ENCODE measurements at regions not wholly inside any gene's neighbourhood (a gene's known extent, or its start where the extent isn't known, plus 50 kb on each side); places are given as distances from the start of the nearest gene placed in this dataset.

GRCh38 chr7:120163449-120163848 is 109.5 kb upstream of the KCND2 start:
- ChIA-PET POLR2A (ENCODE audit: unreplicated experiment) (no interaction called here), CTCF (no interaction called here)
- H4K20me1 ChIP-seq (ENCODE audit: insufficient read depth), result no peaks in the 10 kb centered on the region
- no peaks in the 10 kb centered on the region for H3K4me1 ChIP-seq (replicated peaks; ENCODE audit: insufficient read depth)
- H3K4me3 ChIP-seq, result no peak overlapping the region
- no peak for DNase-seq
- H3K9me3 ChIP-seq (ENCODE audit: insufficient read depth, low read depth), result no peaks in the 10 kb centered on the region; the same call in 1 of the 2 replicates
- no peaks in the 10 kb centered on the region for H3K9me2 ChIP-seq (ENCODE audit: insufficient read depth)
- no peaks in the 10 kb centered on the region for H3K36me3 ChIP-seq (ENCODE audit: low read depth)
- H3F3A ChIP-seq (ENCODE audit: insufficient read depth, low read depth), result no peaks in the 10 kb centered on the region
- no peak overlapping the region for H3K4me2 ChIP-seq
- no peak overlapping the region for H2AFZ ChIP-seq
- TF ChIP-seq EZH2 (IDR thresholded peaks at IDR 0.05; ENCODE audit: low read depth) (no peak), CTCF (conservative IDR thresholded peaks at IDR 0.05) (no peak)
- intact Hi-C loops (cut with micrococcal nuclease; ENCODE audit: unreplicated experiment), result no loop called here
- no peak overlapping the region for H3K27ac ChIP-seq
- no peaks in the 10 kb centered on the region for H3K27me3 ChIP-seq (ENCODE audit: insufficient read depth, low read depth)
- H3K79me2 ChIP-seq (ENCODE audit: low read depth), result no peaks in the 10 kb centered on the region
- BruUV-seq (replicated peaks), result no TSS peak

GRCh38 chr7:120165227-120165626 is 107.7 kb upstream of the KCND2 start:
- POLR2A ChIA-PET (ENCODE audit: unreplicated experiment), result no interaction called here
- BruUV-seq (replicated peaks), result no TSS peak
- Histone ChIP-seq H3K9me3 (ENCODE audit: insufficient read depth, low read depth) (no peaks in the 10 kb centered on the region; the same call in 1 of the 2 replicates), H3K27ac (no peak overlapping the region), H3K79me2 (ENCODE audit: low read depth) (no peaks in the 10 kb centered on the region), H3K4me3 (no peak overlapping the region), H3K4me2 (no peak overlapping the region), H2AFZ (no peak overlapping the region), H3F3A (ENCODE audit: insufficient read depth, low read depth) (no peaks in the 10 kb centered on the region), H3K36me3 (ENCODE audit: low read depth) (no peaks in the 10 kb centered on the region), H3K9me2 (ENCODE audit: insufficient read depth) (no peaks in the 10 kb centered on the region), H3K27me3 (ENCODE audit: insufficient read depth, low read depth) (no peaks in the 10 kb centered on the region), H3K4me1 (replicated peaks; ENCODE audit: insufficient read depth) (peaks cover 1% of the 10 kb centered on the region; the same call in 1 of the 2 replicates), H4K20me1 (ENCODE audit: insufficient read depth) (no peaks in the 10 kb centered on the region)
- CTCF ChIA-PET, result no interaction called here
- DNase-seq, result no peak
- intact Hi-C loops (cut with micrococcal nuclease; ENCODE audit: unreplicated experiment), result no loop called here
- TF ChIP-seq CTCF (conservative IDR thresholded peaks at IDR 0.05) (no peak), EZH2 (IDR thresholded peaks at IDR 0.05; ENCODE audit: low read depth) (no peak)

- no TSS peak for BruUV-seq (replicated peaks)
- no peak for TF ChIP-seq CTCF (conservative IDR thresholded peaks at IDR 0.05)
- TF ChIP-seq EZH2 (IDR thresholded peaks at IDR 0.05; ENCODE audit: low read depth), result no peak
- Histone ChIP-seq H3K9me2 (ENCODE audit: insufficient read depth) (no peaks in the 10 kb centered on the region; the same call in 1 of the 2 replicates), H3K27ac (no peak overlapping the region), H3K4me1 (replicated peaks; ENCODE audit: insufficient read depth) (peaks cover 26% of the 10 kb centered on the region), H3F3A (ENCODE audit: insufficient read depth, low read depth) (peaks cover 13% of the 10 kb centered on the region), H3K36me3 (ENCODE audit: low read depth) (no peaks in the 10 kb centered on the region), H3K9me3 (ENCODE audit: insufficient read depth, low read depth) (no peaks in the 10 kb centered on the region; the same call in 1 of the 2 replicates), H4K20me1 (ENCODE audit: insufficient read depth) (no peaks in the 10 kb centered on the region), H3K79me2 (ENCODE audit: low read depth) (no peaks in the 10 kb centered on the region), H3K27me3 (ENCODE audit: insufficient read depth, low read depth) (no peaks in the 10 kb centered on the region), H2AFZ (no peak overlapping the region), H3K4me2 (no peak overlapping the region), H3K4me3 (no peak overlapping the region)
- DNase-seq, result no peak
- intact Hi-C loops (cut with micrococcal nuclease; ENCODE audit: unreplicated experiment), result no loop called here
- POLR2A ChIA-PET (ENCODE audit: unreplicated experiment), result no interaction called here
- CTCF ChIA-PET, result no interaction called here
These were observed 104.9 kb upstream of the KCND2 start for GRCh38 chr7:120168066-120168465.
